ENCODE measurements at regions not wholly inside any gene's neighbourhood (a gene's known extent, or its start where the extent isn't known, plus 50 kb on each side); places are given as distances from the start of the nearest gene placed in this dataset.
A peak's percentile ranks its signal among the peaks of the same experiment; 100 is the strongest.

DNA sequence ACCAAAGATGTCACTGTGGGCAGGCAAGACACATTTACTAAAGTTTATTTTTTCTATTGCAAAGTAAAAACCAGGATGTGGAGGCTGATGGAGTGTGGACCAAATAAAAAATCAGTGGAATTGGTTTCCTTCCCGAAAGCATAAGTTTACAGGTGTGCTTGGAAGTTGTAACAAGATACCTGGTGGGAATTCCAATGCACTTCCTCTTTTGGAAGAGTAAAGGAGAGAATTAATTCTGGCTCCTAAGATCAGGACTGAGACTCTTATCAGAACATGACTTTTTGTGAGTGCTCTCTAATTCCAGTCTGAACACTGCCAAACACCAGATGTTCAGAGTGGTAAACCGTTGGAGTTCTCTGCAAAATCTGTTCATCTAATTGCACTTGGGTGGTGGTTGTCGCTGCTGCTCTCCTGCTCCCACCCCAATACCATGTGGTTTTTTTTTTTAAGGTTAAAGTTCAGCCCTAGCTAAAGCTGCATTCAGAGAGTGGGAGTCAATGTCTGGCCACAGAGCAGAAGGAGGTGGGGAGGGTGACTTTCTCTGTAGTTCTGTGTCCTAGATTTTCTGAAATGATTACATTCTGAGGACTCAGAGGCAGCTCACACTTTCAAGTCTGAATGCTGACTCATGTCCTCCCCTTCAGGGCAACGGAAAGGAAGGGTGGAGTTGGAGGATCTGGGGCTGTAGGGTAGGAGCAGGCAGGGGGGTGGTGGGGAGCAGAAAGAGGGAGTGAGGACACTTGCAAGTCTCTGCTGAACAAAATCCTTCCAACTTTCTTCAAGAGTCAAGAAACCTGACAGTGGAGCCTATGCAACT, 275.8 kb upstream of the PRDM1 start:
- peak; percentile 95 for DNase-seq

DNA sequence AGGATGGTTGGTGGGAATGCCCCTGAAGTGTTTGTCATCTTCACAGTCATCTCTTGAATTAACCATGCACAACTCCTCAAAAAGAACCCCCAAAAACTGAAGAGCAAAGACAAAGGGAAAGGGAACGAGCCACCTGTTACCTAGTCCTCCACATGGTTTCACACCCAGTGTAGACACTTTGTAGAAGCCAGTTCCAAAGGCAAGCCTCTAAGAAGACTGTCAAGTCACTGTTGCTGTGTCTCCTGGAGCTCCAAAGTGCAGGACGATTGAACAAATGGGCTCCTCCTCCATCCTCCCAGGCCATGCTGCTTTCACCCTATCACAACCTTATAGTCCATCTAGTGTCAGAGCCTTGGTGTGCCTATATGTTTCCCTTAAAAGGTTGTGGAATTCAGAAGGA, 277.6 kb upstream of the PRDM1 start:
- DNase-seq = no peak

DNA sequence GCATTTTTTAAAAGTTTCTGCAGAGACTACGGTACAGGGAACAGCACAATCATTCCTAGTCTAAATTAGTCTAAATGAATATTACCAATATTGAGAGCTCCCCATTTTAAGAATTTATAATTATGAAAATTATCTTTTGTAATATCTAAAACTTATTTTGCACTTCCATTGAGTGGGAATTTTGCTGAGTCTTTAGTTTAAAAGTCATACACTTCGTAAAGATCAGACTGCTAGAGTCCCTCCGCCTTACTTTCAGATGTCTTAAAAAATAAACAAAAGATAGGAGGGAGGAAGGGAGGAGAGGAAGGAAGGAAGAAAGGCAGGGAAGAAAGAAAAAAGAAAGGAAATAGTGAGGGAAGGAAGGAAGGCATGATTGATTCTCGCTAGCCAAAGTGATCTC, 278.2 kb upstream of the PRDM1 start:
- DNase-seq = no peak

DNA sequence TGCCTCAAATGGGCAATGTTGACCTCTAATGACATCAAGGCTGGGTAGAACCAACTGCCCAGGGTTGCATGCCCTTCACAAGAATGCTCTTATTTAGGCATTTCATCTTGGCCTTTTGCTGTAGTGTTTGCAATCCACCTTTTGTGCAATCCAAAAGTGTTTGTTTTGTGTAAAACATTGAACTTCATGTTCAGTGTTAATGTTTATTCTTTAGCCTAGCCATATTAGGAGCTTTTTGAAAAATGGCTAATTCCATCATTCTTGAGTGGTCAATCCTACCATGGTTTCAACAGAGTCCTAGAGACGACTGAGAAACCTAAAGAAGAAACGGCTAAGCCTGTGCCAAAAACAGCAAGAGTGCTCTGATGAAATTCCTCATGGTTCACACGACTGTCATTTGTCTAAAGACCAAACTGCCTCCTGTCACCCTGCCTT, 279.6 kb upstream of the PRDM1 start:
- DNase-seq = no peak

DNA sequence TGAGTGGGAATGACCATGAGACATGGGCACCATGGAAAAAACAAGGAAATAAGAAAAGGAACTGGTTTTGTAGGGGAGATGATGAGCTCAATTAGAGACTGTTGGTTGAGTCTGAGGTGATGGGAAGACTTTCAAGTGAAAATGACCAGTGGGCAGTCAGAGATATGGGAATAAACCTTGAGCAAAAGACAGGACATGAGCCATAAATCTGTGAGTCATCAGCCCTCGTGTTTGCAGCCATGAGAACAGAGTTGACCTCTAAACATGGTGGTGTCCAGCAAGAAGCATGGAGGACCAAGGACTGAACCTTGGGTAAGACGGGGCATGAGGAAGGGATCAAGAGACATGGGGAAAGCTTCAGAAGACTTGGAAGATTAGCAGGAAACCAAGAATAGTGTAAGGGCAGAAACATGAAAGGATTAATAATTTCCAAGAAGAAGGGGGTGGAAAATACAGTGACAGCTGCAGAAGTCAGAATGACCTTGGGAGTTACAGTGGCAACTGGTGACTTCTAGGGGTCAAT, 280.6 kb upstream of the PRDM1 start:
- DNase-seq = peak; percentile 47

DNA sequence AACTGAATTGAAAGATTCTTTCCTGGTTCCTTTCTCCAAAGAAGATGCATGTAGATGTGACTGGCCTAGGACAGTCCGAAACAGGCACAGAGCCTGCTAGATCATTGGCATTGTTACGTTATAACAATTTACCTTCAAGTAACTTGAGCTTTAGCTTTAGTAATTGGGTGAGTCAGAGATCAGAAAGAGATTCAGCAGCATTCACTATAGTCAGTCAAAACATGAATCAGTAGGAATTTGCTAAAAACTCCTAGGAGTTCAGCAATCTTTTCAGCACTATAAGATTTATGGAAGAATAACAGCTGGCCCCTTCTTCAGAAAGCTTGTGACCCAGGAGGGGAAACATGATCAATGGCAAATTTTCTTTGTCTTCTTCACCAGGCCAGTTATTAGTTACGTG, 281.7 kb upstream of the PRDM1 start:
- DNase-seq = peak; percentile 76

DNA sequence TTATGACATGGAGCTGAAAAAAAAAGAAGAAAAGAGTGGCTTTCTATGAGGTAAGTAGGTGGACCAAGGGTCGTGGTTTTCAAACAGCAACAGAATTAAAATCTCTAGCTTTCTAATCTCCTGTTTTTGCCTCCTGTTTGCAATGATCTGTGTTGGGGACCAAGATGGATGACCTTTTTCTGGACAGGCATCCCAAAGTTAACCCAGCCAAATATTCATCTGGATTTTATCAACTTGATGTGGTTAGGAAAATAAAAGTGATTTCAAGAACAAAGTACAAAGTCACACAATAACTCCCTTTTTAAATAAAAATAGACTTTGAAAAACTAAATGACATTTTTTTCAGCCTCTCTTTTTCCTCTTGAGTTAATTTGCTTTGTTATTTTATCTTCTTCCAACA, 282.1 kb upstream of the PRDM1 start:
- DNase-seq = no peak

DNA sequence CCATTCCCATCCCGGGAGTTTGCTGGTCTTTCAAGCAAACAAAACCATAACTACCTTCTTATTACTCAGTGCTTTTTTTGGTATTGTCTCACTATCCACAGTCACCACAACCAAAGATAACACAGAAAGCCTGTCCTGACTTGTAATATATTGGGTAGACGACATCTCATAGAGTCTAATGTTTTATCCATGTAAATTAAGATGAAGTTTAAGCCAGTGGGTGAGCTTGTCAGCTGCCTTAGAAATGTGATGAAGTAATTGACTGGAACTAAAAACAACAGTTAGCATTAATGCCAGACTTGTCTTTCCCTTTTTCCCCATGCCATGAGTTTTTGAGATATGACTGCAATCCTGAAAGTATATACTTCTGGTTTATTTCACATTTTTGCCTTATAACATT, 282.7 kb upstream of the PRDM1 start:
- DNase-seq = no peak

DNA sequence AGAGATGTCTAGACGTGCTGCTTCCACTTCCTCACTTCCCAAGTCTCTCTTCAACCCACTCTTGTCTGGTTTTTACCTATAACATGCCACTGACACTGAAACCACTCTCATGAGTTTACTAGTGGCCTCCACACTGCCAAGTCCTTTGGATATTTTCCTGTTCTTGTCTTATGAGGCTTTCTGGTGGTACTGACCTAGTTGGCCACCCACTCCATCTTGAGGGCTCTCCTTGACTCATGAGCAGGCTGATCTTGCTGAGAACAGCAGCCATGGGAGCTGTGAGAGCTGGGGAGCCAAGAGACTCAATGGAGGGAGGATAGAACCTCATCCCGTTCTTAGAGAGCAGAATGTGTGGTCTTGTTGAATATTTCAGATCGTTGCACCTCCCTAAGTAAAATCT, 283.4 kb upstream of the PRDM1 start:
- DNase-seq = no peak

DNA sequence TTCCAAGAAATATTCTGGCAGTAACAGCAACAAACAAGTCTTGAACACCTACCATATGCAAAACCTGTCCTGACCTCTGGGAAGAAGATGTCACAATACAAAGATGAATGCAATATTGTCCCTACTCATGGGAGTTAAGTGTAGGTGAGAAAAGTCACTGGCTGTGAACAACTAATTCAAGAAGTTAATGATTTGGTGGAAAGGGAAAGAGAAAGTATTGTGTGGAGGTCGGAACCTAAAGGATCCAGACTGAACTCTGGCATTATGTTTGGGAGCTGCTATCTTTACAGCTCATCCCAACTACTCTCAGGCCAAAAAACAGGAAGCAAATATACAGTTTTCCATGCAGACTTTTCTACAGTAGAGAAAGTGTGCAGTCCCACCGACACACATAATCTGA, 285.3 kb upstream of the PRDM1 start:
- no peak for DNase-seq

DNA sequence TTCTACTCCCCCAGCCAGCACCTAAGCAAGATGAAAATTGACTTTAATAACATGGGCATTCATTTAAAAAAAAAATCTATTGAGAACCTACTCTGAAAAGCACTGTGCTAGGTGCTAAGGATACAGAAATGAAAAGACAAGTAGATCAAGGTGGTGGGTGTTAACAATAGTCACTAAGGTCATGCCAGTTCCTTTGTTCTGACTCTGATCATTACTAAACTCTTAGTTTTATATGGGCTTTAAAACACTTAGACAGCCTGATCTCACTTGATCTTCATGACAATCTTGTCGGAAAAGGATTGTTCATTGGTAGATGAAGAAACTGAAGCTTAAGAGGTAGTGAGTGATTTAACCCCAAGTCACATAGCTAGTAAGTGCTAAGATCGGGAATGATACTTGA, 285.7 kb upstream of the PRDM1 start:
- no peak for DNase-seq

DNA sequence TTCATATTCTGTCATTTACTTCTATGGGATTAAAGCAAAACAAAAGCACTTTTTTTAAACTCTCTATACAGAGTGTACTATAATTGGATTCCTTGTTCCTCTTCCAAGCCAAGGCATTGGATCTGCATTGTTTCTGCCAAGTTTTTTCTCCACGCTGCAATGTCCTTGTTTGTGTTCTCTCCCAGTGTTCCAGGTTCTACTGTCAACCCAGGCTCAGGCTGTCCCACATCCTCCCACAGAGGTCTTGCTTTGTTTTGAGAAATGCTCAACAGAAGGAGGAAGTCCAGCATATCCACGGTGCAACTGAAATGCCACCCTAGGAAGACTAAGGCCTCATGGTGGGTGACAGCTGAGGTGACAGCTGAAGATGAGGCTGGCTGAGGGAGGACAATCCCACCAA, 287.1 kb upstream of the PRDM1 start:
- no peak for DNase-seq

DNA sequence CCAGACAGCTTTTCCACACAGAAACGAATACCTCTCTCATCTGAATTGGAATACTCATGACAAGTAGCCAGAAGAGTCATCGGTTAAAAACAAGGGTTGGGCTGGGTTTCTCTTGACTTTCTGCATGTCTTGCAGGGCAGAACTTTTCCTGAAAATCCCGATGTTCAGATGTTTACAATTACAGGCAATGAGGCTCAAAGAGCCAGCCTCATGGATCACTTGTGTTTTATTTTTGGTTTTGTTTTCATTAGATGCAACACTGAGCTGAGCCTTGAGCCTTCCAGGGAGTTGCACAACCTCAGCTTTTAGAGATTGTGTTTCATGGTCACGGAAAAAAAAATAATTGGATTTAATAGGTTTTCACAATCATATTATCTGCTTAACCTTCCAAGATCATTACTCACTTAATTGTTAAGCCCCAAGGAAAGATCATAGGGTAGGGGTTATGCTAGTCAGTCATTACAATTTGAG, 288.1 kb upstream of the PRDM1 start:
- DNase-seq = peak; percentile 70

DNA sequence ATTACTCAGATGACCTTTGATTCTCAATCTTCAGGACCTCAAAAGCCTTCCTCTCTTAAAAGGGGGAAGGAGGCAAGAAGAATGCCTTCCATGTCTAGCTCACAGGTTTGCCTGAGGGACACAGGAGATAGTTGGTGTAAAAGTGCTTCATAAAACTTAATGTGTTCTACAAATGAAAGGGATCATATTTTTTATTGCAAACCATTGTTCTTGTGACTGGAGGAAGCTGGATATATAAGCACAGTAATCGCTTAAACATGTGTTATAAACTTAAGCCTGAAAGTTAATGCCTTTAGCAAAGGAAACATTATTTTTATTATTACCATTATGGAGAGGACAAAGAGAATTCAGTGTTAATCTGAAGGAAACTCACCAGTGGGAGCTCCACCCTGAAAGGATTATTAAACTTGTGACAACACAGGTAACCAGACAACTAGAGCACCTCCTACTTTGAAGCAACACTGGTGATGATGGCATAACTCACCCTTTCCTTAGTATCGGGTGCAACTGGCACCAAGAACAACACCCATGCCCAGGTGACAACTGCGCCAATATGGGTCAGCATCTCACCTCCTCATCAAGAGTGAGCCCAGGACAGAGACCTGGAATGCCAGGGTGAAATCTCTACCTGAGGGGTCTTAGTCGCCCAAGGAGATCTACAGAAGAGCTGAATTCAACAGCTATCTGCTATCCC, 288.7 kb upstream of the PRDM1 start:
- DNase-seq = no peak

DNA sequence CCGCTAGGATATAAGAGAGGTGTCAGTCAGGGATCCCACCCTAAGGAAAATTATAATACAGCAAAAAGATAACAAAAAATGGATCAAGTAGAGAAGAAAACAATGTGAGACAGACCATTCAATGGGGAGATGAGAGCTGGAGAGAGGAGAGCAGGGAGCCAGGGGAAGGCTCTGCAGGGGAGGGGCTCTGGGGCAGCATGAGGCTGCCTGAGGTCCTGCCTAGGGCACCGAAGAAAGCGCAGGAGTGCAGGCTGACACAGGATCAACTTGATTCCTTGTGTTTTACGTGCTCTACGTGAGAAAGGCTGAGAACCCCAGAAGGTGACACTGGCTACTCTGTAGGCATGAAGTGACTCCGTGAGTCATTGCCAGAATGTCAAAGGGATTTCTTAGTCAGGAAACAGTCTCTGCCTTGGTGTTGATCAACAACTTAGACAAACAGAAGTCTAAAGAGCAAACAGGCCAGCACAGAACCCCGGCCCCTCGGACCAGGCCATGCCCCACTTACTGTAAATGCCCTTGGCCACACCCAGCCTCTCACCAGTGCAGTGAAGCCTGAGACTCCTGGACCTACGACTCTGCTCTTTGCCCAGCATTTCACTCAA, 290.1 kb upstream of the PRDM1 start:
- DNase-seq = peak; percentile 21

DNA sequence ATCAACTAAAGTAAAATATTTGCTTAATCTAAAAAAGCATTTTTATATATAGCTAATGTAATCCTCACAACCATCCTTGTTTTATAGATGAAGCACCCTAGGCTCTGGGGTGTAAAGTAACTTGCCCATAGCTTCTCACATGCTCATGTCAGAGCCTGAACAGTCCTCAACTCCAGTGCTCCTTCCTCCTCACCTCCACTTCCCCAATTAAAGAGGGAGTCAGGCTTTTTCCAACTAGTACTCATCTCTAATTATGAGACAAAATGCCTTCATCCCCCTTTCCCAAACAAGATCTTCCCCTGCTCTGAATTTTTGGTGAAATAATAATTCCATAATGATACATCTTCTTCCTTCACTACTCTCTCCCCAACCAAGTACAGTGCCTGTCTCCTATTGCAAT, 290.8 kb upstream of the PRDM1 start:
- no peak for DNase-seq

DNA sequence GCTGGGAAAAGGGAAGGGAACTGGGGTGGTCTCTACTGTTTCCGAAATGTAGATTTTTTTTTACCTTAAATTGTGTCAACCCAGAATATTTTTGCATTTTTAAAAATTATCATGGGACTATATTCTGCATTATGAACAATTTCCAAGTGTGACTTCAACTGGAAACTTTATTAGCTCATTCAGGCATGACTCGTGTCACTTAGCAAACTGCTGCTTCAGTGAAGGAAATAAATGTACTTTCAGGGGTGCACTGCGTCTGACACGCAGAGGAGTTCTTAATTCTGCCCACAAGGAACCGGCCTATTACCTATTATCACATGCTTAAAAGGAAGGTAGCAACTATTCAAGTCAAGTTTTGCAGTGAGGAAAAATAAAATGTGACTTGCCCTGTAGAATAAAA, 291.3 kb upstream of the PRDM1 start:
- no peak for DNase-seq

DNA sequence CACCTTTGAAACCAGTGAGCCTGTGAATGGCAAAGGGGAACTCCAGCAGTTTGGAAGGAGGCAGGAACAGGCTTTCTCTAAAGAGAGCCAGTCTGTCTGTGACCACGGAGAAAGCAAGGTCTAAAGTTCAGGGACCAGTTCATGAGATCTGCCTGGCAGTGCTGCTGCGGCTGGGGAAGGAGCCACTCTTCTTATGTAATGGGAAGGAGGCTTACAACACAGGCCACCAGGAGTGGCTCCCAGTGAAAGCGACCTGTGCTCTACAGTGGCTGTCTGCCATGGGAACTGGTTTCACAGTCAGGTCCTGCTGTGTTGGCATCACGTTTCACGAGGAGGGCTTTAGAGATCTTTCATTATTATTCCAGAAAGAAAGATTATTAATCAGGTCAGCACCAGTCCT, 291.9 kb upstream of the PRDM1 start:
- no peak for DNase-seq

DNA sequence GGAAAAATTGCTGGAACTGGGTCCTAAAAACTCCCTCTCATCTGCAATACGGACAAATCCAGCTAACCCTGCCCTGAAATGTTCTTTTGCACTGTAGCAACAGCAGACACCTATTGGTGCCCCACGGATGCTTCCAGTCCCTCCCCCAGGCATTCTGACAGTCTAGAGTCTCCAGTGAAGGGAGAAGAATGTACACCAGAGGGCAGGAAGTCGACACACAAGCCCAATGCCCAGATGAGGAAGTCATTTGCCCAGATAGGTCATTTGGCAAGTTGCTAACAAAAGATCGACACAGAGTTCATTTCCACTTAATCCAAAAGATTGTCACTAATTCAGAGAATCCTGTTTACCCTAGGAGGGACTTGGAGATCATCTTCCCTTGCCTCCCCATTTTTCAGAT, 293.0 kb upstream of the PRDM1 start:
- peak; percentile 48 for DNase-seq

DNA sequence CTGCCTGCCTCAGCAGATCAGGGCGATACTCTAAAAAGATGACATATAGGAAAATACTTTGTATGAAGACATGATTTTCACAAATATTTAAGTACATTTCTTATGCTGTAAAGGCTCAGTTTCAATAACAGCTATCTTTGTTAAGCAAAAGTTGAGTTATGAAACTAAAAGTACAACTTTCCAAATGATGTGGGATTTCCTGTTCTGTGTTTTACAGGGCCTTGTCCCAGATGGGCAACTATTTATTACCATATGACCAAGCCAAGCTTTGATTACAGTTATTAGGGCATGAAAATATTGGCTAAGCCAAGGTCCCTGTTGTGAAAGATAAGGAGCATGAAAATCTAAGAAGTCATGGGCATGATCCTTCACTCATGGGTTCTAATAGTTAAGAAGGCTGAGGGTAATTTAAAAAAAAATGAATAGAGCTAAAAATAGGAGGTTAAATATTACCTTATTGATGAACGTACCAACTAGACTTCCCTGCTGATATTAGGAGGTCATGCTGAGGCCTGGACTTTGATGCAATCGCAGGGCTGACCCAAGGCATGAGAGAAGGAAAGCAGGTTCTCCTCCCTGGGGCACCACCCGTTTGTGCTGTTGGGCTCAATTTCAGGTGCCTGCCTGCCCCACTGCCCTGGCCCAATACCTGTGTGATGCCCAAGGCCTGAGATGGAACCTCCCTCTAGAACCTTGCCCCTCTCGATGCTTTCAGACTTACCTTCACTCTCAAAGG, 294.4 kb upstream of the PRDM1 start:
- no peak for DNase-seq

DNA sequence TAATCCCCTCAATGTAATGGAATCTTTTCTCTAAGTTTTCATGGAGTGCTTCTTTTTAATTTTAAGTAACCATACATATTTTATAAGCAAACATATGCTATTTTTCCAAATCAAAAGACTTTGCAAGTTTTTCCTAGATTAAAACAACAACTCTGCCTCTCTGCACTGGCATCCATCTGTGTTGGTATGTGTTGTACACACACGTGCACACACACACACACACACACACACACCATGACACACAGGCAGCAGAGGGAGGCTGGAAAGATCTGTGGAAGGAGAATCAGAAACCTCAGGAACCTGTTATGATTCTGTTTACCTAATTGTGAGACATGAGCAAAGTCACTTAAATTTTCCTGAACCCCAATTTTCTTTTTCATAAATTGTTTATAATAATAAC, 295.0 kb upstream of the PRDM1 start:
- no peak for DNase-seq

DNA sequence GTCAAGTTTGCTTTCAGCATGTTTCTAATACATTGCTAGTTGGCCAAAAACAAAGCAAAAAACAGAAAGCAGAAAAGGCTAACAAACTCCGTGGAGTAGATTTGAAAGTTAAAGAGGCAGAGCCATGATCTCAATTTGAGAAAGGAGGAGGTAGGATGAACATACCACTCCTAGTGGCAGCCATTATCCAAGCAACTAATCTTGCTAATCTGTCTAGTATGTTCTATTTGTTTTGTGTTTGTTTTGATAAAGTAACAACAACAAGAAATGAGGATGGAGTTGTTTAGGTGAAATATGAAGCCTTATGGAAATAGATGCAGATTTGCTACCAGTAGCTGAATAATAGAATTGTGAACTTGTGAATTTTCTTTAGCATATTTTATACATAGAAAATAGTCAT, 295.5 kb upstream of the PRDM1 start:
- no peak for DNase-seq

DNA sequence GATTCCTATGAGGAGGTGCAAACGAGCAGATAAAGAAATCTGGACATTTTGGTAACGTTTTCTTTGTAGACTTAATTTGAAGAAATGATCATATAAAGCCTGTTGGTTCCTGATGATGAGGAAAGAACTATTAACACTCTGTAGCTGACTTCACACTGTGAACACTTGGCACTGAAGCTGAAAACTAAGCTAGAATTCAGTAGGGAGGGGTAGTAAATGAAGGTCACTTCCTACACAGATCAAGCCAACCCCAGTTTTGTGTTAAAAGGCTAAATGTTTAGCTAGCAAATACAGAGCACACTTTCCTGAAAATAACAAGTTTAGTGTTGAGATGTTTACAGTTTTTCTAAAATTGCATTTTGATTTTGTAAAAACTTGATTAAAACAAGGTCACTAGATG, 296.2 kb upstream of the PRDM1 start:
- no peak for DNase-seq
